Caco-2 (cell line): ENCODE measurements at regions not wholly inside any gene's neighbourhood (a gene's known extent, or its start where the extent isn't known, plus 50 kb on each side); places are given as distances from the start of the nearest gene placed in this dataset.

Source experiments
- BruUV-seq: library from RNA; stranded (reverse); fragments of 400-500 nt; replicated peaks from 2 replicates; lab custom pipeline; 2021; lab: Mats Ljungman, UMichigan
- CTCF ChIA-PET: fragments of 300-600 bp; sonication (Branson Sonifier 250); formaldehyde crosslinking; loops from one replicate; lab custom pipeline; 2022; ENCODE audit warnings: antibody characterized with exemption; lab: Charles Lee
- POLR2A ChIA-PET: fragments of 300-600 bp; sonication (Branson Sonifier 250); formaldehyde crosslinking; loops from one replicate; lab custom pipeline; 2022; ENCODE audit warnings: antibody characterized with exemption; lab: Charles Lee
- DNase-seq, 2 experiments: peaks; one replicate each; pipeline versions ENCODE4 v3.0.0 to v3.0.0-alpha.2; 2020 to 2022
- H3K27me3 ChIP-seq: replicated peaks from 2 replicates; pipeline ENCODE4 v1.6.0; 2011; ENCODE audit warnings: low read length; ENCODE audit not compliant: control insufficient read depth, insufficient read depth
- H3K36me3 ChIP-seq: 2 replicates; pipeline ENCODE4 v1.5.1; 2011; ENCODE audit warnings: low read length; ENCODE audit not compliant: control insufficient read depth, insufficient read depth
- H3K4me1 ChIP-seq: fragments of 250-450 bp; sonication (Bioruptor Pico); 2 replicates; pipeline ENCODE4 v1.5.1; 2020; ENCODE audit warnings: mild to moderate bottlenecking
- H3K4me3 ChIP-seq: 2 replicates; pipeline ENCODE4 v1.5.1; 2011; ENCODE audit warnings: low read depth, mild to moderate bottlenecking, control low read depth, low read length
- H3K9me3 ChIP-seq: fragments of 250-450 bp; sonication (Bioruptor Pico); 2 replicates; pipeline ENCODE4 v1.5.1; 2020; ENCODE audit warnings: mild to moderate bottlenecking, moderate library complexity
- H3K27ac Mint-ChIP-seq: one replicate; pipeline ENCODE4 v1.8.0; 2022; ENCODE audit warnings: mixed read lengths; ENCODE audit not compliant: unreplicated experiment
- H3K27me3 Mint-ChIP-seq: one replicate; pipeline ENCODE4 v1.8.0; 2022; ENCODE audit warnings: mixed read lengths; ENCODE audit not compliant: insufficient read depth, unreplicated experiment
- H3K36me3 Mint-ChIP-seq: one replicate; pipeline ENCODE4 v1.8.0; 2022; ENCODE audit warnings: mild to moderate bottlenecking, mixed read lengths; ENCODE audit not compliant: insufficient read depth, unreplicated experiment
- H3K4me1 Mint-ChIP-seq: one replicate; pipeline ENCODE4 v1.8.0; 2022; ENCODE audit warnings: low read depth, mixed read lengths; ENCODE audit not compliant: unreplicated experiment
- H3K4me3 Mint-ChIP-seq: one replicate; pipeline ENCODE4 v1.8.0; 2022; ENCODE audit warnings: mild to moderate bottlenecking, moderate library complexity, mixed read lengths; ENCODE audit not compliant: unreplicated experiment
- H3K9me3 Mint-ChIP-seq: one replicate; pipeline ENCODE4 v1.8.0; 2022; ENCODE audit warnings: mixed read lengths; ENCODE audit not compliant: unreplicated experiment
- intact Hi-C: fragments of 100-400 bp; cut with micrococcal nuclease; formaldehyde crosslinking; loops from one replicate; pipeline ENCODE4 v1.10.0; 2022; ENCODE audit not compliant: unreplicated experiment
- TF ChIP-seq, protein P1 (sequence below), 2 experiments: fragments of 200-600 bp in 1 of 2; IDR thresholded peaks; 1 replicate in 1 of 2; 2 replicates in 1 of 2; pipeline versions ENCODE4 v1.5.1 to v1.8.0; 2011 to 2022; ENCODE audit warnings: antibody characterized with exemption in 1 of 2, control low read depth in 1 of 2, inconsistent platforms in 1 of 2, low read depth in 1 of 2, low read length in 1 of 2, mild to moderate bottlenecking in 1 of 2, moderate library complexity in 1 of 2; ENCODE audit not compliant: insufficient read depth in 1 of 2, severe bottlenecking in 1 of 2, unreplicated experiment in 1 of 2

DNA sequence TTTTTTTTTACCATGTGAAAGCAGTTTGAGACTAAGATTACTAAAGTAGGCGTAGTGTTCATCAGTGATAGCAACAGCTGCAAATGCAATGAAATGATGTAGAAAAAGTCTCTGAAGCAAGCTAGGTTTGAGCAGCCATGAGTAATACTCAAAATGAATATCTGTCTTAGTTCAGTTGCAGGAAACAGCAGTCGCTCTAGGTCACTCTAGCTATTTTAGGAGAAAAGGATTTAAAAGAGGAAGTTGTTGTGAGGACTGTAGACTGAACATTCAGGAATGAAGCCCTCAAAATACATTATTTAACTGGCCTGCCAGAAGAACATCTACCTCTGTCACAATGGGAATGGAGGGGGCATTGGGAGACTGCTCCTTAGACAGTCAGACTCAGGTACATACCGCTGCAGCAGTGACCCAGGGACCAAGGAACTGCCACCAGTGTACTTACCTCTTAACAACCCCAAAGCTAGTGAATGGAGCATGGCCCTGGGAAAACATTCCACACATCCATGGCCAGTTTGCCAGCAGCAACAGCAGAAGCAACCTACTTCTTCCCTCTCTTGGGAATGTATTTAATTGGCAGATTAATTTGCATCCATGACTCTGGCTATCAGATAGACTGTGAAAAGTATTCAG is 243.0 kb upstream of the KHDRBS2 start:
- Mint-ChIP-seq H3K4me1 (peaks cover 2% of the 10 kb centered on the region), H3K36me3 (no peaks in the 10 kb centered on the region)

GRCh38 chr6:62523630-62524029 is 237.6 kb upstream of the KHDRBS2 start:
- DNase-seq, result no peak
- H3K9me3 ChIP-seq, result peaks cover 3% of the 10 kb centered on the region; the same call in 1 of the 2 replicates
- H3K4me3 ChIP-seq, result no peak overlapping the region
- H3K36me3 ChIP-seq, result no peaks in the 10 kb centered on the region
- H3K27ac Mint-ChIP-seq, result no peak overlapping the region
- POLR2A ChIA-PET, result no interaction called here
- no peaks in the 10 kb centered on the region for H3K36me3 Mint-ChIP-seq
- H3K4me1 ChIP-seq, result no peaks in the 10 kb centered on the region
- H3K27me3 Mint-ChIP-seq, result no peaks in the 10 kb centered on the region
- no TSS peak for BruUV-seq
- H3K9me3 Mint-ChIP-seq, result no peaks in the 10 kb centered on the region
- CTCF ChIA-PET, result no interaction called here
- H3K4me3 Mint-ChIP-seq, result no peak overlapping the region
- no peaks in the 10 kb centered on the region for H3K27me3 ChIP-seq
- H3K4me1 Mint-ChIP-seq, result peaks cover 10% of the 10 kb centered on the region
- TF ChIP-seq, protein P1, sequence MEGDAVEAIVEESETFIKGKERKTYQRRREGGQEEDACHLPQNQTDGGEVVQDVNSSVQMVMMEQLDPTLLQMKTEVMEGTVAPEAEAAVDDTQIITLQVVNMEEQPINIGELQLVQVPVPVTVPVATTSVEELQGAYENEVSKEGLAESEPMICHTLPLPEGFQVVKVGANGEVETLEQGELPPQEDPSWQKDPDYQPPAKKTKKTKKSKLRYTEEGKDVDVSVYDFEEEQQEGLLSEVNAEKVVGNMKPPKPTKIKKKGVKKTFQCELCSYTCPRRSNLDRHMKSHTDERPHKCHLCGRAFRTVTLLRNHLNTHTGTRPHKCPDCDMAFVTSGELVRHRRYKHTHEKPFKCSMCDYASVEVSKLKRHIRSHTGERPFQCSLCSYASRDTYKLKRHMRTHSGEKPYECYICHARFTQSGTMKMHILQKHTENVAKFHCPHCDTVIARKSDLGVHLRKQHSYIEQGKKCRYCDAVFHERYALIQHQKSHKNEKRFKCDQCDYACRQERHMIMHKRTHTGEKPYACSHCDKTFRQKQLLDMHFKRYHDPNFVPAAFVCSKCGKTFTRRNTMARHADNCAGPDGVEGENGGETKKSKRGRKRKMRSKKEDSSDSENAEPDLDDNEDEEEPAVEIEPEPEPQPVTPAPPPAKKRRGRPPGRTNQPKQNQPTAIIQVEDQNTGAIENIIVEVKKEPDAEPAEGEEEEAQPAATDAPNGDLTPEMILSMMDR (IDR thresholded peaks at IDR 0.05; ENCODE audit: insufficient read depth in 1 of 2, low read depth in 1 of 2, low read length in 1 of 2, severe bottlenecking in 1 of 2, unreplicated experiment in 1 of 2), result no peak
- intact Hi-C loops, result no loop called here

More for the DNA sequence above, 243.0 kb upstream of the KHDRBS2 start:
- no peak for DNase-seq
- no peak overlapping the region for H3K4me3 Mint-ChIP-seq
- no peaks in the 10 kb centered on the region for H3K36me3 ChIP-seq
- no peaks in the 10 kb centered on the region for H3K27me3 ChIP-seq
- no peak overlapping the region for H3K27ac Mint-ChIP-seq
- BruUV-seq, result no TSS peak
- intact Hi-C loops, result no loop called here
- H3K27me3 Mint-ChIP-seq, result no peaks in the 10 kb centered on the region
- ChIA-PET CTCF (no interaction called here), POLR2A (no interaction called here)
- no peaks in the 10 kb centered on the region for H3K9me3 Mint-ChIP-seq
- H3K4me3 ChIP-seq, result no peak overlapping the region
- TF ChIP-seq, protein P1 (IDR thresholded peaks at IDR 0.05; ENCODE audit: insufficient read depth in 1 of 2, low read depth in 1 of 2, low read length in 1 of 2, severe bottlenecking in 1 of 2, unreplicated experiment in 1 of 2), result no peak
- H3K4me1 ChIP-seq, result no peaks in the 10 kb centered on the region
- peaks cover 3% of the 10 kb centered on the region; the same call in 1 of the 2 replicates for H3K9me3 ChIP-seq

DNA sequence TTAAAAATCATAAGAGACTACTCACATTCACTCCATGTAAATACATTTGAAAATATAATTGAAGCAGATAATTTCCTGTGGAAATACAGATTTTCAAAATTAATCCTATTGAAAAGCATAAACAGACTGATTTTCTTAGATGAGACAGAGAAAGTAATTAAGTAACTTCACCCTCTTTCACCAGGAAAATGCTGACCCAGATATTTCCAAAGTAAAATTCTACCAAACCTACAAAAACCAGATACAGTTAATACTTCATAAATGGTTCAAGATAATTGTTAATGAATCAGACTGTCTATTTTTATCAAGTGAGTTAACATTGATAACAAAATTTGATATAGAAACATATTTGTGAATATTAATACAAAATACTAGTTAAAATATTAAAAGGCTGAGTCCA is 233.5 kb upstream of the KHDRBS2 start:
- intact Hi-C loops, result no loop called here
- CTCF ChIA-PET, result no interaction called here
- H3K36me3 Mint-ChIP-seq, result no peaks in the 10 kb centered on the region
- TF ChIP-seq, protein P1 (IDR thresholded peaks at IDR 0.05; ENCODE audit: insufficient read depth in 1 of 2, low read depth in 1 of 2, low read length in 1 of 2, severe bottlenecking in 1 of 2, unreplicated experiment in 1 of 2), result no peak
- Histone ChIP-seq H3K27me3 (no peaks in the 10 kb centered on the region), H3K4me3 (no peak overlapping the region), H3K4me1 (no peaks in the 10 kb centered on the region), H3K36me3 (no peaks in the 10 kb centered on the region), H3K9me3 (no peaks in the 10 kb centered on the region)
- no peak overlapping the region for H3K4me3 Mint-ChIP-seq
- peaks cover 10% of the 10 kb centered on the region for H3K4me1 Mint-ChIP-seq
- no TSS peak for BruUV-seq
- no peak for DNase-seq
- H3K27me3 Mint-ChIP-seq, result no peaks in the 10 kb centered on the region
- H3K27ac Mint-ChIP-seq, result no peak overlapping the region
- POLR2A ChIA-PET, result no interaction called here
- H3K9me3 Mint-ChIP-seq, result no peaks in the 10 kb centered on the region
